Thyroid gland (tissue), 4 donors: ENCODE measurements at regions not wholly inside any gene's neighbourhood (a gene's known extent, or its start where the extent isn't known, plus 50 kb on each side); places are given as distances from the start of the nearest gene placed in this dataset.

Experiments used
- CTCF ChIP-seq, 6 experiments: fragments of 200-600 bp in 3 of 6; fragments of 450-650 bp in 3 of 6; sonication (generic) in 3 of 6; IDR thresholded peaks; one replicate each; pipeline ENCODE4 v1.5.1; 2016 to 2019; ENCODE audit warnings: antibody characterized with exemption in 6 of 6, mild to moderate bottlenecking in 2 of 6, inconsistent platforms in 1 of 6, moderate library complexity in 1 of 6
- POLR2A ChIP-seq, 2 donors: fragments of 450-650 bp; IDR thresholded peaks; one replicate each; pipeline ENCODE4 v1.6.1; 2017; ENCODE audit warnings: antibody characterized with exemption in 2 of 2, mild to moderate bottlenecking in 2 of 2, moderate library complexity in 1 of 2

GRCh38 chr3:82633319-82633718 lies 871.9 kb upstream of the GBE1 start:
- TF ChIP-seq POLR2A (IDR thresholded peaks at IDR 0.05) = no peak
- no peak for TF ChIP-seq CTCF (IDR thresholded peaks at IDR 0.05)
